ENCODE measurements at regions not wholly inside any gene's neighbourhood (a gene's known extent, or its start where the extent isn't known, plus 50 kb on each side); places are given as distances from the start of the nearest gene placed in this dataset.

GRCh38 chr4:122003335-122003734 is 51.5 kb upstream of the TRPC3 start:
- no peak overlapping the region for H3K4me3 ChIP-seq (replicated peaks in 1 of 4; ENCODE audit: control extremely low read depth in 1 of 4, insufficient read depth in 1 of 4, low read depth in 3 of 4, low read length in 4 of 4)
- H3K4me1 ChIP-seq (ENCODE audit: control insufficient read depth, extremely low read depth, insufficient read depth, low read length): no peaks in the 10 kb centered on the region
- no peak overlapping the region for H3K9ac ChIP-seq (ENCODE audit: insufficient read depth, low read length)
- no peaks in the 10 kb centered on the region for H3K9me3 ChIP-seq (ENCODE audit: control insufficient read depth, insufficient read depth, low read depth, low read length)
- no peaks in the 10 kb centered on the region for H3K79me2 ChIP-seq (ENCODE audit: control insufficient read depth, insufficient read depth, low read length)
- no peak for DNase-seq (ENCODE audit: low read depth in 2 of 2)
- no peak overlapping the region for H3K27ac ChIP-seq (ENCODE audit: insufficient read depth, low read length)
- H3K4me2 ChIP-seq (ENCODE audit: extremely low read depth, insufficient read depth, low read length): no peak overlapping the region
- H2AFZ ChIP-seq (ENCODE audit: low read length): no peak overlapping the region
- TF ChIP-seq CTCF (conservative IDR thresholded peaks at IDR 0.05 in 1 of 2, IDR thresholded peaks at IDR 0.05 in 1 of 2; ENCODE audit: low read depth in 1 of 2, low read length in 2 of 2) (peak; percentile 14 to 17), EZH2 (IDR thresholded peaks at IDR 0.05; ENCODE audit: low read length, missing control alignments) (no peak)
- no peaks in the 10 kb centered on the region for H3K27me3 ChIP-seq (ENCODE audit: control insufficient read depth, insufficient read depth, low read length)
- no peaks in the 10 kb centered on the region for H4K20me1 ChIP-seq (ENCODE audit: control insufficient read depth, extremely low read depth, insufficient read depth, low read length)
- no peaks in the 10 kb centered on the region for H3K36me3 ChIP-seq (ENCODE audit: control insufficient read depth, insufficient read depth, low read length)
